NCI-H460 (cell line): ENCODE measurements at regions not wholly inside any gene's neighbourhood (a gene's known extent, or its start where the extent isn't known, plus 50 kb on each side); places are given as distances from the start of the nearest gene placed in this dataset.
"Not testable (repeated sequence)": the region's sequence is repeated elsewhere in the genome, so short reads cannot be mapped to it uniquely, and the experiment has no call there.

Experiments used
- DNase-seq: peaks from one replicate; pipeline ENCODE4 v3.0.0-alpha.2; 2016; ENCODE audit warnings: low read depth; ENCODE audit errors: extremely low read depth
- small RNA-seq, 2 experiments: library from RNA; depleted of rRNA; stranded (forward); fragments of <200 nt; gene quantifications; one replicate each; pipeline ENCODE3, GENCODE V24; 2014

GRCh38 chr6:167227984-167228383 is 63.1 kb upstream of the UNC93A start:
- no peak for DNase-seq

GRCh38 chr6:167229586-167229985 is 61.5 kb upstream of the UNC93A start:
- DNase-seq: no peak

DNA sequence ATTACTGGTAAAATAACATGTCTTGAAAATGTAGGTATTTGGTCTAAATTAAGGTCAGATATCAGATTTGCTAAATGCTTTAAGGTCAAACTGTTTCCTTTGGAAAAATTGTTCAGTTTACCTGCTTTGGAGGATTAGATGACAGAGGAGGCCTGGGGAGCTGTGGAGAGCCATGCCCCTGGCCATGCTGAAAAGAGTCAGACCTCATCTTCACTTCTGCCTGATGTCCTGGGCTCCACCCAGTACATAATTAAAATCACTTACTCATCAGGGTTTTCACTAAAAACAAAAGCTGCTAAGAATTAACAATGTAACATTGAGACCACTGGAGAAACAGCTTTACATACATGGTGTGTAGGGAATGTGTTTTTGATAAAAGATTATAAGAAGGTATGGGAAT is 60.8 kb upstream of the UNC93A start:
- no peak for DNase-seq

GRCh38 chr6:167232356-167232755 is 58.8 kb upstream of the UNC93A start:
- DNase-seq: no peak

DNA sequence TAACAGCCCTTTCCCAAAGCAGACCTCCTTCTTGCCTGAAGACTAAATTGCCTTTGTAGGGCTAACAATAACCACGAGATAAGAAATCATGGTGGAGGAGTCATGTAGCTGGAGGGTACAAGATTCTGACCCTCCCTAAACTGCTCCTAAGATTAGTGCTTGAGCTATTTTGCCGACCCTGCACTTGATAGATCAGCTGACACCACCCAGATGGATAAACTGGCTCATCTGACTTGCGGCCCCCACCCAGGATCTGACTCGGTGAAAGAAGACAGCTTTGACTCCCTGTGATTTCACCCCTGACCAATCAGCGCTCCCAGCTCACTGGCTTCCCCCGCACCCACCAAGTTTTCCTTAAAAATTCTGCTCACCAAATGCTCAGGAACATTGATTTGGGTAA is 57.6 kb upstream of the UNC93A start:
- no peak for DNase-seq

DNA sequence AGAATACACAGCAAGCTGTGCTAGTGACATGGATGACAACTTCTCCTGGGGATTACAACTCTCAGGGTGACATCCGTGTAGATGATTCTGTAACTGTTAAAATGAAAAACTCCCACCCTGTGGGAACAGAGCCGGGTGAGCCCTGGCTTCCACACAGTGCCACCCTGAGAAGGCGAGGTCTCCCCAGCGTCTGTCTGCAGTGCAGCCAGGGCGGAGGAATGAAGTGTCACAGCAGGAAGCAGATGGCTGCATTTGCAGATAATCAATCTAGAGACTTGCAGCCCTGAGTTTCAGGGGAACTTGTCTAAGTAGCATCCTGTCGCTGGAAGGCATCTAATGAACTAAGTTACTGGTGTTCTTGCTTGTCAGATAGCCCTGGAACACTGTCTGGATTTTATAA is 56.5 kb upstream of the UNC93A start:
- not testable (repeated sequence) for DNase-seq

DNA sequence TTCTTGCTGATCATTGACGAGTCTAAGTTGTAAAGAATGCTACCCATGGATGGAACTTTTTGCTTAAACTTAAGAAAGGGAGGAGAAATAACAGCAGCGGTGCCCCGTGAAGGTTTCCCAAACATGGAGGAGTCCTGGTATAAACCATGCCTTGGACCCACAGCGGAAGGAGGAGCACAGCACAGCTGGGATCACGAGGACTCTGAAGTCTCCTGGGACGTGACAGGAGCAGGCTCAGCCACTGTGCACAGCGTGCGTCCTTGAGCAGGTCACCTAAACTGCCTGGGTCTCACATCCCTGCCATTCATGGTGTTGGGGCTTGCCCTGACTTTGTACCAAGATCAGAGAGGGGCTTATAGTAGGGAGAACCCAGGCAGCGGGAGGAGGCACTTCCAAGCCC is 56.1 kb upstream of the UNC93A start:
- no peak for DNase-seq

DNA sequence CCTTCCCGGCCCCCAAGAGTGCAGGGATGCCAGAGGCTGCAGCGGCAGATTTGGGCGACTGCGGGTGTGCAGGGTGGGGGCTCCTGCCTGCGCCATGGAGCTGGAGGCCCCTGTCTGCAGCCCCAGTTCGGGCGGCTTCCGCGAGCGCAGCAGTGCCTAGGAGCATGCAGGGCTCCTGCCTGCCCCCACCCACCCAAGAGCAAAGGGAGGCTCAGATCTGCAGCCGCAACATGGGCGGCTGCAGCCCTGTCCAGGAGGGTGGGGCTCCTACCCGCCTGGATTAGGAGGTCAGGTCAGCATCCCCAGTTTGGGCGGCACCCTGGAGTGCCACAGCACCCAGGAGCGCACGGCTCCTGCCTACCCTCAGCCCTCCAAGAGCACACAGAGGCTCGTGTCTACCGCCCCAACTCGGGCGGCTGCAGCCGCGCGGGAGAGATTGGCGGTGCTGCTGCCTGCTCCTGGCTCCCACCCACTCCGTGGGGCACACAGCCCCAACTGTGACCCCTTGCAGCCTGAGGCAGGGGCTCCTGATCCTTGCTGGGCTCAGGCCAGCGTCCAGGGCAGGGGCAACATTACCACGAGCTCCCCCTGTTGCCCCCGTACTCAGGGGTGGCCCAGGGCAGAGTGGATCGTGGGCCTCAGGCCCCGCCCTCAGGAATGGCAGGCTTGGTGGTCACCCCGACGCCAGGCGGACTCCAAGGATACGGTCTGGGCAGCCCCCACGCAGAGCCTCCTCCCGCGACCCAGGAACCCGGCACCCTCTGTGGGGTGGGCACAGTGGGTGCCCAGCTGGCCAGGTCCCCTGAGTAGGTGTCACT is 55.5 kb upstream of the UNC93A start:
- DNase-seq: no peak

DNA sequence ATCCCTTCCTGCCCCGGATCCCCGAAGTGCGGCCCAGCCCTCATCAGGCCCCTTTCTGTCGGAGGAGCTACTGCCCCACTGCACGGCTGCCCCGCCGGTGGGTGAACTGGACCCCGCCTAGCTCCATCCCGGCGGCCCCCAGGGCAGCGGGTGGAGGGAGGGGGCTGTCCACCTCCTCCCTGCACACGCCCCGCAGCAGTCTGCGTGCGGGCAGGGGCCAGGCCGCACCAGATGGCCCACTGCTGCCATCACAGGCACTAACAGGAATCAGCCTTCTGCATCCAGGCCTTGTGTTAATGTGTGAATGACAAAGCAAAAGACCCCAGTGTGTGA is 54.9 kb upstream of the UNC93A start:
- DNase-seq: no peak

- DNase-seq: no peak
These were observed 53.5 kb upstream of the UNC93A start for GRCh38 chr6:167237438-167238145.

- no peak for DNase-seq
These were observed 52.9 kb upstream of the UNC93A start for GRCh38 chr6:167238146-167238693.

GRCh38 chr6:167238694-167239467 is 52.2 kb upstream of the UNC93A start:
- no peak for DNase-seq

DNA sequence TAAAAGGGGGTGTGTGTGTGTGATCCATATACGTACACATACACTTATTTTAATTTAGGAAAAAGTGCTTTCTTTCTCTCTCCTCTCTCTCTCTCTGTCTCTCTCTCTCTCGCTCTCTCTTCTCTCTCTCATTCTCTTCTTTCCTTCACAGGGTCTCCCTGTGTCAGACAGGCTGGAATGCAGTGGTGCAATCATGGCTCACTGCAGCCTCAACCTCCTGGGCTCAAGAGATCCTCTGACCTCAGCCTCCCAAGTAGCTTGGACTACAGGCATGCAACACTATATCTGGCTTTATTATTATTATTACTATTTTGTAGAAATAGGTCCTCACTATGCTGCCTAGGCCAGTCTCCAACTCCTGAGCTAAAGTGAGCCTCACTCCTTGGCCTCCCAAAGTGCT is 51.6 kb upstream of the UNC93A start:
- DNase-seq: not testable (repeated sequence)

GRCh38 chr6:167240034-167240541 is 51.0 kb upstream of the UNC93A start:
- DNase-seq: no peak

Small RNA genes lying in the stretch of these regions (small RNA-seq; reads per million reads assigned to genes)
- 0 reads per million in 2 experiments for gene AL353747.1
